Subcutaneous abdominal adipose tissue (tissue), 5 donors: ENCODE measurements at regions not wholly inside any gene's neighbourhood (a gene's known extent, or its start where the extent isn't known, plus 50 kb on each side); places are given as distances from the start of the nearest gene placed in this dataset.
"Not testable (repeated sequence)": the region's sequence is repeated elsewhere in the genome, so short reads cannot be mapped to it uniquely, and the experiment has no call there.

Experiments
- H3K27ac ChIP-seq: one replicate; pipeline ENCODE4 v1.7.0; 2013; ENCODE audit warnings: low read depth, mild to moderate bottlenecking, inconsistent platforms, low read length, moderate library complexity
- H3K27me3 ChIP-seq, 5 donors: one replicate each; pipeline ENCODE4 v1.7.0; 2013; ENCODE audit warnings: low read length in 5 of 5, inconsistent platforms in 1 of 5; ENCODE audit not compliant: control insufficient read depth in 5 of 5, insufficient read depth in 4 of 5
- H3K36me3 ChIP-seq, 5 donors: one replicate each; pipeline ENCODE4 v1.7.0; 2013; ENCODE audit warnings: low read length in 5 of 5; ENCODE audit not compliant: control insufficient read depth in 5 of 5, insufficient read depth in 5 of 5
- H3K4me1 ChIP-seq, 5 donors: one replicate each; pipeline ENCODE4 v1.7.0; 2013; ENCODE audit warnings: low read length in 5 of 5, mild to moderate bottlenecking in 3 of 5, moderate library complexity in 1 of 5; ENCODE audit not compliant: control insufficient read depth in 5 of 5, insufficient read depth in 5 of 5
- H3K4me3 ChIP-seq, 5 donors: one replicate each; pipeline ENCODE4 v1.7.0; 2013; ENCODE audit warnings: low read length in 5 of 5, low read depth in 1 of 5
- H3K9ac ChIP-seq, 5 donors: one replicate each; pipeline ENCODE4 v1.7.0; 2013; ENCODE audit warnings: low read length in 5 of 5, mild to moderate bottlenecking in 4 of 5, moderate library complexity in 3 of 5
- H3K9me3 ChIP-seq, 5 donors: one replicate each; pipeline ENCODE4 v1.7.0; 2013; ENCODE audit warnings: low read length in 5 of 5; ENCODE audit not compliant: control insufficient read depth in 5 of 5
- donor health status: healthy.
- donor health status: healthy.
- donor health status: healthy.
- donor health status: healthy.
- donor health status: healthy.

DNA sequence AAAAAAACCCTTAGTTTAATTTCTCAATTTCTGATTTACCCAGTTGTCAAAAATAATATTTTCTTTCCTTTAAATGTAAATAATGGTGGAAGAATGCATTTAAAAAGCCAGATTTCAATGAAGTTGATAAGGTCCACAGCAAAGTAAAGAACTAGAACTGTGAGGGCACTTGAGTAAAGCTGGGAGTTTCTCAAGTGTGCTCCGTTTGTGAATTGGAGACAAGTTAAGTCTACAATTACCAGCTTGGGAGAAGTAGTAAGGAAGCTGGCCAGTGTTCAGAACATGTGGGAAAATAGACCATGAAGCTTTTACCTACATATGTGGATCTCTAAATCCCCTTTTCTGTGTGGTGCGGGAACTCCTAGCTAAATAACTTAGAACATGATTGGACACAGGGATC is 239.4 kb downstream of the OXSM start:
- Histone ChIP-seq H3K9ac (no peak overlapping the region), H3K4me3 (no peak overlapping the region), H3K4me1 (no peaks in the 10 kb centered on the region), H3K9me3 (peaks cover 0 to 12% (median 4%) of the 10 kb centered on the region in 5 donors), H3K36me3 (no peaks in the 10 kb centered on the region), H3K27ac (no peak overlapping the region), H3K27me3 (no peaks in the 10 kb centered on the region)

DNA sequence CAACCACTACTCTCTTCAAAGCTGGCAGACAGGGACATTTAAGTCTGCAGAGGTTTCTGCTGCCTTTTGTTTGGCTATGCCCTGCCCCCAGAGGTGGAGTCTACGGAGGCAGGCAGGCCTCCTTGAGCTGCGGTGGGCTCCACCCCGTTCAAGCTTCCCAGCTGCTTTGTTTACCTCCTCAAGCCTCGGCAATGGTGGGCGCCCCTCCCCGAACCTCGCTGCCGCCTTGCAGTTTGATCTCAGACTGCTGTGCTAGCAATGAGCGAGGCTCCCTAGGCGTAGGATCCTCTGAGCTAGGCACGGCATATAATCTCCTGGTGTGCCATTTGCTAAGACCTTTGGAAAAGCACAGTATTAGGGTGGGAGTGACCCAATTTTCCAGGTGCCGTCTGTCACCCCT is 252.2 kb downstream of the OXSM start:
- H3K27me3 ChIP-seq, H3K9ac ChIP-seq, H3K27ac ChIP-seq, H3K36me3 ChIP-seq, H3K4me1 ChIP-seq, H3K4me3 ChIP-seq: not testable (repeated sequence)
- H3K9me3 ChIP-seq, result peaks cover 0 to 14% (median 0%) of the 10 kb centered on the region in 5 donors

DNA sequence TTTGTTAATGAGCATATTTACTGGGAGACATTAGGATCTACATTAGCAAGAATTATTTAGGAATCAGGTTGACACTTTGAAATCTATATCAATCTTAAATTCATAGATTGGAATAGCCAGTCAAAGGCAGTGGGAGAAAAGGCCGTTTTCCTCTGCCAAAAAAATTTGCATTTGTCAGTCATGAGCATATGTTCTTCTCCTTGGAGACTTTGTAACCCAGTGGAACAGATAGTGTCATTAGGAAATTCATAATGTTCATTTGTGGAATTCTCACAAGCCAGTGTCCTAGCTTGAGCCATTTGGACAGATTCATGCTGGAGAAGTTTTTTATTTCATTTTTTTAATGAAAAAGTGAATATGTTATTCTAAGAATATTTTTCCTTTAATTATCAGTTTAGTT is 260.1 kb downstream of the OXSM start:
- H3K27me3 ChIP-seq, result no peaks in the 10 kb centered on the region
- peaks cover 0 to 4% (median 0%) of the 10 kb centered on the region in 5 donors for H3K9me3 ChIP-seq
- H3K36me3 ChIP-seq, result no peaks in the 10 kb centered on the region

DNA sequence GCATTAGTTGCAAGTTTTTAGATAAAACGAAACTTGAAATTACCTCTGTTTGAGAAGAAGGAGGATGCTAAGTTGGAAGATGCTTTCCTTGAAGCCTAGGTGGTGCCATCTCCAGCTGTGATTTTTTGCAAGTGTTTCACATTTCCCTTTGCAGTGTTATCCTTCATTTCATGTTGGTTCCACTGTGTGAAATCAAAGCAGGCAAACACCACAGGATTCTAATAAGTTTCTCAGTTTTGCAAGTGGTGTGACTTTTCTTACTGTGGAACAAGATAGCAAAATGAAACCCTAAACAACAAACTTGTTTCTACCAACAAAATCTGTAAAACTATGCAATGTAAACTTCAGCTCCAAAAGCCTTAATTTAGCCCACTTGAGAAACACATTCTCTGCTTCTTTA is 260.9 kb downstream of the OXSM start:
- no peaks in the 10 kb centered on the region for H3K4me1 ChIP-seq
- no peaks in the 10 kb centered on the region for H3K36me3 ChIP-seq
- H3K9me3 ChIP-seq, result peaks cover 0 to 4% (median 0%) of the 10 kb centered on the region in 5 donors
- no peak overlapping the region for H3K27ac ChIP-seq
- no peaks in the 10 kb centered on the region for H3K27me3 ChIP-seq
- H3K9ac ChIP-seq, result no peak overlapping the region
- H3K4me3 ChIP-seq, result no peak overlapping the region

More for the DNA sequence above, 260.1 kb downstream of the OXSM start:
- Histone ChIP-seq H3K9ac (no peak overlapping the region), H3K4me1 (no peaks in the 10 kb centered on the region), H3K4me3 (no peak overlapping the region), H3K27ac (no peak overlapping the region)

DNA sequence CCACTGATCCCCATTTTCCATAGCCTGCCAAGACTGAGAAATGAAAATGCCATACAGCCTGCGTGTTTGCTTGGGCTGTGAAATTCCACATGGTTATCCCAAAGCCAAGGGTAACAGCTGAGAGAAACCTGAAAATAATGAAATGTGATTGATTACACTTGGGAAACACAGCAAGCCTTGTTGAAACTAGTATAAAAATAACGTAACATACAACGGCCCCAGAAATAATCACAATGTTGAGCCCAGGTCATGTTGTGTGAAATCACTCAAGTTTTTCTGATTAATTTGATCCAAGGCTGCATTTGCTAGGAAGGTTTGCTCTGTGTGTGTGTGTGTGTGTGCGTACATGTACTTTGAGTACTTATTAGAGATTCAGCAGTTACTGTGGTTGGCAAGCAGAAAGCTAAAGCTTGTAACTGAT is 269.0 kb downstream of the OXSM start:
- Histone ChIP-seq H3K27me3 (no peaks in the 10 kb centered on the region), H3K36me3 (no peaks in the 10 kb centered on the region), H3K27ac (no peak overlapping the region), H3K4me3 (no peak overlapping the region), H3K4me1 (peaks cover 0 to 4% (median 0%) of the 10 kb centered on the region in 5 donors), H3K9me3 (peaks cover 0 to 3% (median 0%) of the 10 kb centered on the region in 5 donors), H3K9ac (no peak overlapping the region)

DNA sequence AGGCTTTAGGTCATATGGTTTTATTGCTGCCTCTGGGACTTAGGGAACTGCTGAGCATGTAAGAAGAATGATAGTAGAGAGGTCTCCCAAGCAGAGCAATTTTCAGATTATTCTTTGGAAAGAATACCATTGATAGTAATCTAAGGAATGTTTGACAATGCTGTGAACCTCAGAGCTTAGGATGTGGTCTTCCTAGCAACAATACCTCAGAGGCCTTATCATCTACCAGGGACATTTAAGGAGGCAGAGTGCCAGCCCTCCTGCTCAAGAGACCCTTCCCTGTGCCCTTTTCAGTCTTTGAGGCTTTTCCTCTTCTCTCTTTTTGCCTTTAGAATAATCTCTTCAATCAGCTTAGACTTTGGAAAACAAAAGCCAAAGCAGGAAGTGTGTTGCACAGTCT is 272.1 kb downstream of the OXSM start:
- Histone ChIP-seq H3K4me1 (peaks cover 0 to 4% (median 0%) of the 10 kb centered on the region in 5 donors), H3K9me3 (peaks cover 0 to 3% (median 0%) of the 10 kb centered on the region in 5 donors), H3K36me3 (no peaks in the 10 kb centered on the region), H3K27me3 (no peaks in the 10 kb centered on the region), H3K27ac (no peak overlapping the region), H3K9ac (no peak overlapping the region), H3K4me3 (no peak overlapping the region)

DNA sequence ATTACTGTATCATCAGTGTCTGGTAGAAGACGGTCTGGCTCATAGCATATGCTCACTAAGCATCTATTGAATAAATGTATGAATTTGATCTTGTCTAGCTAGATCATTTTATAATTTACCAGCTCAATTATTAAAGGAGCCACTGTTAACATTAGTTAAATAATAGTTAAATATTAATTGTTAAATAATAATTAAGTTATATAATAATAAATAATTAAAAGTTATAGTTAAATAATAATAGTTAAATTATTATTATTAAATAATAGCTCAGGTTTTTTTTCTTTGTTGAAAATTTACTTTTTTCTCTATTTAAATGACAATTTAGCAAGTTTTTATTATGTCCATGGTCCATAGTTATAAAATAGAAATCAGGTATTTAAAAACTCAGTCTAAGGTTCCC is 274.4 kb downstream of the OXSM start:
- Histone ChIP-seq H3K4me1 (peaks cover 0 to 4% (median 0%) of the 10 kb centered on the region in 5 donors), H3K27me3 (no peaks in the 10 kb centered on the region), H3K9ac (no peak overlapping the region), H3K27ac (no peak overlapping the region), H3K4me3 (no peak overlapping the region), H3K9me3 (peaks cover 0 to 3% (median 0%) of the 10 kb centered on the region in 5 donors), H3K36me3 (no peaks in the 10 kb centered on the region)

DNA sequence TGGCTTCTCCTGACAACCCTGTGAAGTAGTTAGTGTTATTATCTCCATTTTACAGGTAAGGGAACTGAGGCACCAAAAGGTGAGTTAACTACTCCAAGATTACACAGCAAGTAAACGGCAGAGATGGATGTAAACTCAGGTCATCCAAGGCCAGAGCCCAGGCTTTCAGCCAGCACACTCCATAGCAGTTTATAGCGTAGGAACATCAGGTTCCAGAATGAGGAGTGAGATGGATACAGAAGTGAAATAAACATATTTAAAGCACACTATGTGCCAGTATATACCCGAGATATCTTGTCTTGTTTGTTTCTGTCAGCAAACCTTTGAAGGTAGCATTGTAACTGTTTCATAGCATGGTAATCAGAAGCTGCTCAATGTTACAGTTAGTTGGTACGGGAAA is 279.0 kb downstream of the OXSM start:
- Histone ChIP-seq H3K4me1 (no peaks in the 10 kb centered on the region), H3K36me3 (no peaks in the 10 kb centered on the region), H3K9me3 (no peaks in the 10 kb centered on the region), H3K4me3 (no peak overlapping the region), H3K27ac (no peak overlapping the region), H3K9ac (no peak overlapping the region), H3K27me3 (no peaks in the 10 kb centered on the region)

DNA sequence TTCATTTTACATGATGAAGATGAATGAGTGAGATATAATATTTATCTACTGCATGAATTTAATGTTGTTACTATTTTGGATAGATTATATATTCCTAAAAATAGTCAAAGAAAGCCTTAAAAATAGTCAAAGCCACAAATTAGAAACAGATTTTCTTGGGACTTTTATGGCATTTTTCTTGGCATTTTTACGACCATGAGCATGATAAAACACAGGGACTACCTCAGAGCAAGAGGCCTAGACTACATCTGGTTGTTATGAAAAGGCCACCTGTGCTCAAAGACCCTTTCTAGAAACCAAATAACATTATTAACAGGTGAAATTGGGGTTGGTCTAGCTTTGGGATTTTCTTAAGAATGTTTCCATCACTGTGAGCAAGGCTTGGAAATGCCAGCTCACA is 281.0 kb downstream of the OXSM start:
- H3K4me1 ChIP-seq, result no peaks in the 10 kb centered on the region
- H3K27ac ChIP-seq, result no peak overlapping the region
- no peaks in the 10 kb centered on the region for H3K9me3 ChIP-seq
- no peaks in the 10 kb centered on the region for H3K27me3 ChIP-seq
- no peak overlapping the region for H3K4me3 ChIP-seq
- no peaks in the 10 kb centered on the region for H3K36me3 ChIP-seq
- no peak overlapping the region for H3K9ac ChIP-seq

DNA sequence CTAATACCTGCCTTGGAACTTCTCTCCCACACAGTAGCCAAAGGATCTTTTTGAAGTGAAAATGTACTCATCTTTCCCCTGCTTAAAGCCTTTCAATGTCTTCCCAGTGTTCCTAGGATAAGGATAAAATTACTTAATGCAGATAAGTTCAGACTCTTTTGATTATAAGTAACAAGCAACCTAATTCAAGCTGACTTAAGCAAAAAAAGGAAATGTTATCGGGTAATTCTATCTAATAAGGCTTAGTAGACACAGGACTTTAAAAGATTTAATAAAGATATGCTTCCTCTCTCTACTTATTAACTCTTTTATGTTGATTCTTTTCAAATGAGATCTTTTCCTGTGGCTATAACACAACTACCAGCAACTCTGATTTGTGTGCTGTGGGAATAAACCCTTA is 284.2 kb downstream of the OXSM start:
- Histone ChIP-seq H3K36me3 (no peaks in the 10 kb centered on the region), H3K4me1 (no peaks in the 10 kb centered on the region), H3K27me3 (no peaks in the 10 kb centered on the region), H3K4me3 (no peak overlapping the region), H3K9ac (no peak overlapping the region), H3K9me3 (no peaks in the 10 kb centered on the region), H3K27ac (no peak overlapping the region)

DNA sequence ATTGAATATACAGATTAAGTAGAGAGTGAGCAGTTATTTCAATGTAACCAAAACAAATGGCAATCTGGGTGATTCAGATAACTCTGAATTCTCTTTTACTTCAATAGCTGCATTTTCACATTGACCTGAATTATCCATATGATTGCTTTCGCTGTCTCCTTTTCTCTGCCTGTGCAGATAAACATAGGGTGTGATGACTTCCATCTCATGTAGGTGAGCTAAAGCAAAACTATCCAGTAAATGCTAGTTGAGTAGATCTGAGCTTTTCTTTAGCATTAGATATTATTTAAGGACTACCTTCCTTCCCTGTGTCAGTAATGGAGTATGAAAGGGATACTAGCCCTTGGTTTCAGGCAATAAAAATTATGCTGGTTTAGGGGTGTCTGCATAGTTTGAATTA is 288.6 kb downstream of the OXSM start:
- no peaks in the 10 kb centered on the region for H3K27me3 ChIP-seq
- no peaks in the 10 kb centered on the region for H3K4me1 ChIP-seq
- H3K9me3 ChIP-seq, result no peaks in the 10 kb centered on the region
- H3K4me3 ChIP-seq, result no peak overlapping the region
- no peak overlapping the region for H3K27ac ChIP-seq
- no peak overlapping the region for H3K9ac ChIP-seq
- H3K36me3 ChIP-seq, result no peaks in the 10 kb centered on the region
